WTC11 (cell line): ENCODE measurements at regions not wholly inside any gene's neighbourhood (a gene's known extent, or its start where the extent isn't known, plus 50 kb on each side); places are given as distances from the start of the nearest gene placed in this dataset.

Experiments
- ATAC-seq: fragments of 200-7000 bp; cut with Tn5 transposase; 2 replicates; pipeline ENCODE4 v1.10.0; 2021; ENCODE audit warnings: mild to moderate bottlenecking, moderate library complexity
- CTCF ChIA-PET: fragments of 300-600 bp; sonication (Branson Sonifier 250); formaldehyde crosslinking; loops from one replicate; lab custom pipeline; 2021; ENCODE audit warnings: antibody characterized with exemption; lab: Charles Lee
- POLR2A ChIA-PET: fragments of 350-600 bp; sonication (Branson Sonifier 250); formaldehyde crosslinking; loops from one replicate; lab custom pipeline; 2021; ENCODE audit warnings: antibody characterized with exemption; lab: Charles Lee
- DNase-seq: peaks from one replicate; pipeline ENCODE4 v3.0.0; 2021; ENCODE audit warnings: low spot score
- H3K27ac Mint-ChIP-seq: 2 replicates; pipeline ENCODE4 v1.8.0; 2021; ENCODE audit warnings: mixed read lengths
- H3K27me3 Mint-ChIP-seq: 2 replicates; pipeline ENCODE4 v1.8.0; 2021; ENCODE audit warnings: low read depth, mild to moderate bottlenecking, moderate library complexity, mixed read lengths
- H3K36me3 Mint-ChIP-seq: 2 replicates; pipeline ENCODE4 v1.8.0; 2021; ENCODE audit warnings: mixed read lengths
- H3K4me1 Mint-ChIP-seq: 2 replicates; pipeline ENCODE4 v1.8.0; 2022; ENCODE audit warnings: mixed read lengths
- H3K4me3 Mint-ChIP-seq: 2 replicates; pipeline ENCODE4 v1.8.0; 2021; ENCODE audit warnings: mild to moderate bottlenecking, moderate library complexity, mixed read lengths
- H3K9me3 Mint-ChIP-seq: 2 replicates; pipeline ENCODE4 v1.8.0; 2021; ENCODE audit warnings: mixed read lengths
- AR ChIP-seq: fragments of 250-450 bp; sonication (Bioruptor Pico); IDR thresholded peaks from 2 replicates; pipeline ENCODE4 v1.9.0; 2021; ENCODE audit warnings: mild to moderate bottlenecking
- CDX4 ChIP-seq: fragments of 250-450 bp; sonication (Bioruptor Pico); IDR thresholded peaks from 2 replicates; pipeline ENCODE4 v1.9.0; 2021; ENCODE audit warnings: moderate library complexity, mild to moderate bottlenecking, inconsistent platforms, borderline replicate concordance
- E2F1 ChIP-seq: sonication (generic); formaldehyde crosslinking; IDR thresholded peaks from 2 replicates; pipeline ENCODE4 v1.8.0; 2022; ENCODE audit warnings: mild to moderate bottlenecking, missing genetic modification reagents
- ELF4 ChIP-seq: sonication (generic); formaldehyde crosslinking; IDR thresholded peaks from 2 replicates; pipeline ENCODE4 v1.8.1; 2022; ENCODE audit warnings: low read depth, mild to moderate bottlenecking, moderate library complexity, missing genetic modification reagents
- FOXJ3 ChIP-seq: sonication (generic); formaldehyde crosslinking; IDR thresholded peaks from 2 replicates; pipeline ENCODE4 v1.9.0; 2021; ENCODE audit warnings: missing genetic modification reagents, mild to moderate bottlenecking, borderline replicate concordance
- GRHL2 ChIP-seq: fragments of 250-450 bp; sonication (Bioruptor Pico); IDR thresholded peaks from 2 replicates; pipeline ENCODE4 v1.8.0; 2022; ENCODE audit warnings: mild to moderate bottlenecking, moderate library complexity; ENCODE audit not compliant: insufficient replicate concordance, severe bottlenecking
- HMGXB4 ChIP-seq: sonication (generic); formaldehyde crosslinking; IDR thresholded peaks from 2 replicates; pipeline ENCODE4 v1.8.1; 2023; ENCODE audit warnings: mild to moderate bottlenecking, moderate library complexity, missing genetic modification reagents
- JUN ChIP-seq: sonication (generic); formaldehyde crosslinking; IDR thresholded peaks from 2 replicates; pipeline ENCODE4 v1.8.0; 2023; ENCODE audit warnings: mild to moderate bottlenecking, missing genetic modification reagents
- KAT7 ChIP-seq: sonication (generic); formaldehyde crosslinking; IDR thresholded peaks from 2 replicates; pipeline ENCODE4 v1.8.1; 2023; ENCODE audit warnings: missing genetic modification reagents, mild to moderate bottlenecking, borderline replicate concordance
- MXD4 ChIP-seq: fragments of 250-450 bp; sonication (Bioruptor Pico); IDR thresholded peaks from 2 replicates; pipeline ENCODE4 v1.8.0; 2021; ENCODE audit warnings: mild to moderate bottlenecking, moderate library complexity, borderline replicate concordance
- SP1 ChIP-seq: sonication (generic); formaldehyde crosslinking; conservative IDR thresholded peaks from 2 replicates; pipeline ENCODE4 v1.8.1; 2022; ENCODE audit warnings: missing genetic modification reagents
- TCF7 ChIP-seq: sonication (generic); formaldehyde crosslinking; IDR thresholded peaks from 2 replicates; pipeline ENCODE4 v1.8.0; 2022; ENCODE audit warnings: mild to moderate bottlenecking, low read depth, missing genetic modification reagents, moderate library complexity
- TEAD1 ChIP-seq: sonication (generic); formaldehyde crosslinking; IDR thresholded peaks from 2 replicates; pipeline ENCODE4 v1.8.0; 2022; ENCODE audit warnings: mild to moderate bottlenecking, missing genetic modification reagents
- TP53 ChIP-seq: sonication (generic); formaldehyde crosslinking; IDR thresholded peaks from 2 replicates; pipeline ENCODE4 v1.8.1; 2023; ENCODE audit warnings: mild to moderate bottlenecking, missing genetic modification reagents
- ZNF232 ChIP-seq: sonication (generic); formaldehyde crosslinking; IDR thresholded peaks from 2 replicates; pipeline ENCODE4 v1.8.0; 2022; ENCODE audit warnings: mild to moderate bottlenecking, missing genetic modification reagents
- ZNF263 ChIP-seq: sonication (generic); formaldehyde crosslinking; IDR thresholded peaks from 2 replicates; pipeline ENCODE4 v1.8.1; 2022; ENCODE audit warnings: low read depth, mild to moderate bottlenecking, moderate library complexity, missing genetic modification reagents
- ZNF532 ChIP-seq: fragments of 250-450 bp; sonication (Bioruptor Pico); IDR thresholded peaks from 2 replicates; pipeline ENCODE4 v1.9.0; 2021; ENCODE audit warnings: mild to moderate bottlenecking, borderline replicate concordance
- ZNF671 ChIP-seq: fragments of 250-450 bp; sonication (Bioruptor Pico); IDR thresholded peaks from 2 replicates; pipeline ENCODE4 v1.8.0; 2021; ENCODE audit warnings: mild to moderate bottlenecking

- ChIA-PET POLR2A (no interaction called here), CTCF (interaction anchor here (0.8 to 2.7 kb wide), 3 partner anchors 10 to 179 kb away, joined by 3 to 10 read pairs (median 3); no protein-coding TSS in a partner anchor)
- H3K36me3 Mint-ChIP-seq = no peaks in the 10 kb centered on the region
- no peaks in the 10 kb centered on the region for H3K27me3 Mint-ChIP-seq
- ATAC-seq (no peak), DNase-seq (no peak)
- H3K9me3 Mint-ChIP-seq = no peaks in the 10 kb centered on the region
- no peak overlapping the region for H3K27ac Mint-ChIP-seq
- no peaks in the 10 kb centered on the region for H3K4me1 Mint-ChIP-seq
- TF ChIP-seq GRHL2 (CRISPR knock-in tag) (no peak), E2F1 (no peak), TP53 (CRISPR knock-in tag) (no peak), TCF7 (CRISPR knock-in tag) (no peak), ELF4 (no peak), ZNF232 (CRISPR knock-in tag) (no peak), SP1 (CRISPR knock-in tag) (no peak), KAT7 (no peak), ZNF263 (CRISPR knock-in tag) (no peak), HMGXB4 (CRISPR knock-in tag) (no peak), ZNF532 (no peak), JUN (CRISPR knock-in tag) (no peak), TEAD1 (CRISPR knock-in tag) (no peak), MXD4 (CRISPR knock-in tag) (no peak)
- H3K4me3 Mint-ChIP-seq = no peak overlapping the region
These were observed 65.3 kb upstream of the PSEN2 start for GRCh38 chr1:226804907-226805759.

- POLR2A ChIA-PET = no interaction called here
- TF ChIP-seq TP53 (CRISPR knock-in tag) = no peak
- TF ChIP-seq AR (CRISPR knock-in tag) = no peak
- TF ChIP-seq CDX4 (CRISPR knock-in tag) = no peak
- TF ChIP-seq ZNF671 (CRISPR knock-in tag) = no peak
- no peak for TF ChIP-seq FOXJ3
- ATAC-seq (no peak), DNase-seq (no peak)
- no peak overlapping the region for H3K27ac Mint-ChIP-seq
- CTCF ChIA-PET = interaction anchor here (0.9 kb wide), 1 partner anchor 14 kb away, joined by 4 read pairs; no protein-coding TSS in a partner anchor
- H3K36me3 Mint-ChIP-seq = no peaks in the 10 kb centered on the region
- H3K9me3 Mint-ChIP-seq = no peaks in the 10 kb centered on the region
- no peaks in the 10 kb centered on the region for H3K4me1 Mint-ChIP-seq
- H3K27me3 Mint-ChIP-seq = no peaks in the 10 kb centered on the region
- no peak overlapping the region for H3K4me3 Mint-ChIP-seq
These were observed 61.8 kb upstream of the ITPKB start for GRCh38 chr1:226800763-226801380.
